RPMI8226 (cell line): ENCODE measurements at regions not wholly inside any gene's neighbourhood (a gene's known extent, or its start where the extent isn't known, plus 50 kb on each side); places are given as distances from the start of the nearest gene placed in this dataset.
A peak's percentile ranks its signal among the peaks of the same experiment; 100 is the strongest.

Experiments used
- DNase-seq: peaks from one replicate; pipeline ENCODE4 v3.0.0-alpha.2; 2015

- DNase-seq: no peak
These were observed 582.8 kb downstream of the TCERG1L start for GRCh38 chr10:130728531-130729215.

- no peak for DNase-seq
These were observed 581.6 kb downstream of the TCERG1L start for GRCh38 chr10:130729876-130730275.

- no peak for DNase-seq
These were observed 574.3 kb downstream of the TCERG1L start for GRCh38 chr10:130737186-130737585.

GRCh38 chr10:130737621-130738020 is 573.9 kb downstream of the TCERG1L start:
- peak; percentile 2 for DNase-seq

GRCh38 chr10:130739016-130739756 is 572.3 kb downstream of the TCERG1L start:
- DNase-seq: no peak

- no peak for DNase-seq
These were observed 571.8 kb downstream of the TCERG1L start for GRCh38 chr10:130739757-130740145.

GRCh38 chr10:130740166-130740565 is 571.4 kb downstream of the TCERG1L start:
- no peak for DNase-seq

- no peak for DNase-seq
These were observed 570.4 kb downstream of the TCERG1L start for GRCh38 chr10:130740915-130741750.

- no peak for DNase-seq
These were observed 569.3 kb downstream of the TCERG1L start for GRCh38 chr10:130741901-130742855.

GRCh38 chr10:130742941-130743675 is 568.4 kb downstream of the TCERG1L start:
- no peak for DNase-seq

- DNase-seq: no peak
These were observed 567.7 kb downstream of the TCERG1L start for GRCh38 chr10:130743751-130744271.

GRCh38 chr10:130744631-130745030 is 566.9 kb downstream of the TCERG1L start:
- DNase-seq: no peak

- no peak for DNase-seq
These were observed 566.3 kb downstream of the TCERG1L start for GRCh38 chr10:130745251-130745650.

GRCh38 chr10:130745821-130746220 is 565.7 kb downstream of the TCERG1L start:
- no peak for DNase-seq

GRCh38 chr10:130746311-130746710 is 565.2 kb downstream of the TCERG1L start:
- DNase-seq: no peak

GRCh38 chr10:130747356-130747755 is 564.2 kb downstream of the TCERG1L start:
- no peak for DNase-seq

- no peak for DNase-seq
These were observed 563.6 kb downstream of the TCERG1L start for GRCh38 chr10:130747946-130748345.

- DNase-seq: no peak
These were observed 563.0 kb downstream of the TCERG1L start for GRCh38 chr10:130748409-130749057.

GRCh38 chr10:130749911-130750310 is 561.6 kb downstream of the TCERG1L start:
- DNase-seq: no peak

GRCh38 chr10:130750441-130750840 is 561.1 kb downstream of the TCERG1L start:
- DNase-seq: no peak
